ENCODE measurements at regions not wholly inside any gene's neighbourhood (a gene's known extent, or its start where the extent isn't known, plus 50 kb on each side); places are given as distances from the start of the nearest gene placed in this dataset.

DNA sequence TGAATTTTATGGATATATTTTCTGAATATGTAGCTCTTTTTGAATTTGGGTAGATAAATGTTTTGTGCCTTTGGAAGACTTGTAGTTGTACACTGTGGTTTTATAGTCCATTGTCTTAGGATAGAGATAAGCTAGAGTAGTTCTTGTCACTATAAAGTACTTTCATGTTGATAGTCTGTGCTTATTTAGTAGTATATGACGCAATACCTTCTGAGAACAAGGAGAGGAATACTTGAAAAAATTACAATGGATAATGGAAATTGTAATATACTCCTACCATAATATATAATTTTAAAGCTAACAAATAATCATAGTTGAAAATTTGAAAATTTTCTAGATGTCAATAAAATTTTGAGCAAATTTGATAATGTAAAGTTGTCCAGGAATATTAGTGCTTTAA lies 664.0 kb downstream of the TLE4 start:
- no peak for DNase-seq (ENCODE audit: low read depth in 2 of 2)

DNA sequence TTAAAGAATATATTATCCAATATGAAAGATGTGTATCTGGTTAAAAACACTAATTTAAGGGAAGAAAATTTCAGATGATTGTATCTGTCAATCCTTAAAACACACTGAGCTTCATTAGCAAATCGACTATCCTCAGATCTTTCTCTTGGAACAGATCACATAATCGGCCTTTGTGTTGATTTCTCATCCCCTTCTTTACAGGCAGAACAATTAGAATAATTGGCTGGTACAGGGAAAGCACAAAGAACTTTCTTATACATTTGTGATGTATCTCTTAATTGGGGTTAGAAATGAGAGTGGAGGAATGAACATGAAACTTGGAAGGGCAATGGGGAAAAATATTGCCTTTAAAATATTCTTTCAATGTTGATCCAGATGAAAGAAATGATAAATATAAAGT lies 662.1 kb downstream of the TLE4 start:
- no peak for DNase-seq (ENCODE audit: low read depth in 2 of 2)

DNA sequence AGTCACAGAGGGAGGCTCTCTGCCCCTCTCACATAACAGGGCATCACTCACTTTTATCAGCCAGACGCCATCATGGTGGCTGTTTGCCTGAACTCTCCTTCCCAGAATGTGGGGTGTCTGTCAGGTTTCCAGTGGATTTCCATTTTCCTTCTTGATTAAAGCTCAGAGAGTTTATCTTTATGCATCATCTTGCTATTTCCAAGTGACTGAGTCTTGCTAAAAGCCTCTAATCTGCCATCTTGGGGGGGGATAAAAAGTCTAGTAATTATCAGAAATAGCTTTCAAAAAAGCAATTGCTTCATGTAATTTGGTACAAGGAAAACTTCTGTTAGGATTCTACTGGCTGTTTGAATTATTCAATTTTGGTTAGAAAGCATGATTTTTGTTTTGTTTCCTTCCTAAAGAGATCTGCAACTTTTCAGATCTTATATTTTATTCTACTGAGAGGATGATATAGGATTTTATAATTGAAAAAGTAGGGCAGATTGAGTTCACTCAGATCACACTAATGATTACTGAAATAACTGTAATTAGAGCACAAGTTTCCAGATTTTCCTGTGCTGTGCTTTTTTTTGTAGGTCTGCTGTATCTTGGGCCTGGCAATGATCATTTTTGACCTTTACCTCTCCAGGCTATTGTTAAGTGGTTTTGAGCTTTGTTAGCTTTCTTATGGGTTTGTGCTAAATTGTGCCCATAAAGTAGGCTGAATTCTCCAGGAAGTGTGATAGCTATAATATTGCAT lies 661.5 kb downstream of the TLE4 start:
- no peak for DNase-seq (ENCODE audit: low read depth in 2 of 2)

DNA sequence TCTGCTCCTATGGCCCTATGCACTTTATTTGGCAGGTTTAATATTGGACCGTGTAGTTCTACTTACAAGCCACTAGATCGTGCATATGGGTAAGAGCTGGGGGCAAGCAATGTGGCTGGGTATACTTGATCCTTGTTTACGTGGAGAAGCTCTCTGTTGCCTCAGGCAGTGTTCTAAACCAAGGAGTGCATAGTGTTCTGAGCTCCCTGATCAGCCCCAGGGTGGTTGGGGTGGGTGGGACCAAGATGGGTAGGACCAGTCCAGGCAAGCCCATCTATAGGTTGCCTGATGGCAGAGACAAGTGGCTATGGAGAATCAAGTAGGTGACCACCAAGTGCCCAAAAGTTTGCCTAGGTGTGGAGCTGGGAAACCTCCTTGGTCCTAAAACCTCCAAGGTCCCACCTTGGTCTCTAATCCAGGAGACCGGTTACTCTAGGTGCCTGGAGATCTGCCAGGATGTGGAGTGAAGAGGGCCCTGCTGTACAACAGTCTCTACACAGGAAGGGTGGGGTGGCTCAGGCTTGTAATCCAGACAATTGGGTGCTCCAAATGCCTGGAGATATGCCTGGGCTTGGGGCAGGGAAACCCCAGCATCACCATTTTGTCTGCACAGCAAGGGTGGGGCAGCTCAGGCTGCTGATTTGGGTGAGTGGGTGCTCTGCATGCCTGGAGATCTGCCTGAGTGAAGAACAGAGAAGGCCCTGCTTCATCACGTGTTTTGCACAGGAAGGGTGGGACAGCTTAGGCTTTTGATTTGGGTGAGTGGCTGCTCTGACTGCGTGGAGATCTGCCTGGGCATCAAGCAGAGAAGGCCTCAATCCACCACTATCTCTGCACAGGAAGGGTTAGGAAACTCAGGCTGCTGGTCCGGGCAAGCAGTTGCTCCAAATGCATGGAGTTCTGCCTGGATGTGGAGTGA lies 659.8 kb downstream of the TLE4 start:
- no peak for DNase-seq (ENCODE audit: low read depth in 2 of 2)

DNA sequence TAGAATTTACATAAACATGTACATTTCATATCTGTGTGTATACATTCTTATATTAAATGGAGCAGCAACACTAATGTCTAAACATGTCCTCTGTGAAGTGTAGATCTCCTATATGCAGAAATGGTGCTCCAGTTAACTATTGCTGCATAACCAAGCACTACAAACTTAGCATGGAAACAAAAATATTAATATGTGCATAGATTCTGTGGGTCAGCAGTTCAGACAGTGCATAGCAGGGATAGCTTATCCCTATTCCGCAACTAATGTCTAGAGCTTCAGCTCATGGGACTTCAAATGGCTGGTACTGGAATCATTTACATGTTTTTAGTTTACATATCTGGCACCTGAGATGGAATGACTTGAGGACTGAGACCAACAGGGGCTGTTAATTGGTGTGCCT lies 652.1 kb downstream of the TLE4 start:
- no peak for DNase-seq (ENCODE audit: low read depth in 2 of 2)

DNA sequence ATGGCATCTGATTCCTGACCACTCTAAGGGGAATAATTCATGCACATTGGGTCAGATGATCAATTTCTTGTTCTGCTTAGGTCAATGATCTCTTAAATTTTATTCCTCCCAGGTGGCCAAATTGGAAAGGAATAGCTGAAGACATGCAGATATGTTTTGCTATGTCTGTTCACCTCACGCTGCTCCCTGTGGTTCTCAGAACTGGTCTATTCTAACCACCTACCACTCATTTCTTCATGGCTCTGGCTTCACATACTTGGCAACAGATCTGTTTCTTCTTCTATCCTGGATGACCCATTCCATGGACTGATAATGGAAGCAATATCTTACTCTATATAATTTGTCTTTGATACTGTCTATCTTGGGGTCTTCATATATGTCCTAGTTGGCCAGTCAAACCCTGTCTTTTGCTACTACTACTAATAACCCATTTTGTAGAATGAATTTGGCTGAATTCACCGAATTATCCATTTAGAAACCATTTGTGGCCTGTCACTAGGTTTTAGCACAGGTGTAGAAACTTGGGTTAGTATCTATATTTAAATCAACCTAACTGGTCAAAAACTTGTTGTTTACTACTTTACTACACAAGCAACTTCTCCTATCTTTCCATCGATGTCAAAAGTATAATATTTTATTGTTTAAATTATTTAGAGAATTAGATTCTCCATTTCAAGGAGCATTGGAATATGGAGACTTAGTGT lies 650.9 kb downstream of the TLE4 start:
- DNase-seq (ENCODE audit: low read depth in 2 of 2): no peak

DNA sequence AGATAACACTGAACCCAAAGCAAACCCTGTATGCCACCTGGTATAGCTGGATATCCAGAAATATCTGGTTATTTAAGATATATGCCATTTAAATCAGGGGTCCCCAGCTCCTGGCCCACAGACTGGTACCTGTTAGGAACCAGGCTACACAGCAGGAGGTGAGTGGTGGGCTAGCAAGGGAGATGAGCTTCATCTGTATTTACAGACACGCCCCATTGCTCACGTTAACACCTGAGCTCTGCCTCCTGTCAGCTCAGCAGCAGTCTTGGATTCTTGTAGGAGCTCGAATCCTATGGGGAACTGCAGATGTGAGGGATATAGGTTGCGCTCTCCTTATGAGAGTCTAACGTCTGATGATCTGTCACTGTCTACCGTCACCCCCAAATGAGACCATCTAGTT lies 646.6 kb downstream of the TLE4 start:
- DNase-seq (ENCODE audit: low read depth in 2 of 2): no peak

DNA sequence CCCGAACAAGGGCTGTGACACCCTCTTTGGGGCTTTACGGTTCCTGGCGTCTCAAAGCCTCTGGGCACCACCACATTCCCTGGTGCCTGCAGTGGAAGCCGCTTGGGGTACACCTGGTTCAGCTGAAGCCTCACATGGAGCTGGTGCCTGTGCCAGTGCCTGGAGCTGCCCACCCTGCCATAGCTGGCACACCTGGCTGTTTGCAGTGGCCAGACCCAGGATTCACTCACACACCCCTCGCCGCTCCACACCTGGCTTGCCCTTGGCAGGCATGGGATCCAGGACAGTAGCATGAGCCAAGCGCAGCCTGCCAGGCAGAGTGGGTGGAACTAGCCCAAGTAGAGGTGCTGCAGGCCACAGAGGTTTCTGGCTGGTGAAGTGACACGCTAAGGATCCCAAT lies 641.8 kb downstream of the TLE4 start:
- DNase-seq (ENCODE audit: low read depth in 2 of 2): no peak

DNA sequence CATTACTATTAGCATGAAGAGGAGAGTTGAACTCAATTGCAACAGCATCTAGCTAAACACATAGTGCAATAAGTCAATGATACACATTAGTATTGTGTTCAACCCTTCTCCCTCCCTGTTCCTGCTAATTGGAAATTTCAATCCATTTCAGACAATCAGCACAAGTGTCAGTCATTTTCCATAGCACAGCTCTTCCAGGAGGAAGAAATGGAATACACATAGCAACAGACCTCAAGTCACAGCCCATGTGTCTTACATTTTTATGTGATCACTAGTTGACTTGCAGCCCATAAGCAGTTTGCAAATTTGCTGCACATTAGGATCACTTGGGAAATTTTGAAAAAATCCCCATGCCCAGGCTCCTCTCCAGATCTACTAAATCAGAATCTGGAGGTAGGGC lies 636.9 kb downstream of the TLE4 start:
- no peak for DNase-seq (ENCODE audit: low read depth in 2 of 2)

DNA sequence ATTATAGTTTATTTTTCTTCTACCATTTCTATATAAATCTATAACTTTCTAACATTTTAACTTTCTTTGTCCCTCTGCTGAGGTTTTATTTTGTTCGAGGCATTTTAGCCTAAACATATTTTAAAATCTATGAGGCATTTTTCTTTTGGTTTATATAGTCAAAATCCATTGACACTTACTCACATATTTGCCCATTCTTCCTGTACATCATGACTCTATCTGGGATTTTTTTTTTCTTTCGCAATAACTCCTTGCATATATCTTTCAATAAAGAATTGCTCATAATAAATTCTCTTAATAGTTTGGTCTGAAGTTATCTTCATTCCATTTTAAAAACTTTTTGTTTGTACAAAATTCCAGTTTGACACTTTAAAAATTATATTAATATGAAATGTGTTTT lies 632.3 kb downstream of the TLE4 start:
- DNase-seq (ENCODE audit: low read depth in 2 of 2): no peak

DNA sequence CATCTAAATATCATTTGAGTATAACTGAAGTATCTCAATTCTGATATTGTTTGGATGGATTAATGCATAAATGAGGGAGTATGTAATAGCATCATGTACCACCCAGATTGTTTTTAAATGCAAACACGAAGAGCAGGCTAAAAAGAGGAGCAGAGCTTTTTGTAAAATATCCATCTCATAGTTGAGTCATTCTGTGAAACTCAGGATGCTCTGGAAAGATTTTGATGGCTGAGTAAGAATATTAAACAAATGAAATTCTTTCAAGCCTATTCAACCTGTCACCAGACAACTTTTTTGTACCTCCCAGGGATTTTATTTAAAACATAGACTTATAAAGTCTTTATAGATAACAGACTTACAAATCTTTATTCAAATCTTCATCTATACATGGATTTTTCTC lies 625.9 kb downstream of the TLE4 start:
- no peak for DNase-seq (ENCODE audit: low read depth in 2 of 2)

DNA sequence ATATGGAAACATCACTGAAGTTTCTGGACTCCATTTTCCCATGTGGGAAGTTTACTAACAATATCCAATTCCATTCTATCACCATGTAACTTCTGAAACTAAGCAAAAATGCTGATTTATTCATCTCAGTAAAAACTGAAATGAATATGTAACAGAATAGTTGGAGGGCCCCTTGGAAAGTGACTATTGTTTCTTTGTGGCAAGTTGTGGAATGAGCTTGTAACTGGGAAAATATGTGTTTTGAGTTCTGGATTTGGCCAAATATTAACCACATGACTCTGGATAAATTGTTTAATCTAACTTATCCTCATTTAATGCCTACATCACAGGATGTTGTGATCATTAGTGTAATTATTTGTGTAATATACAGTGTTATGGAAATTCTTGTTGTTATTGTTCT lies 619.3 kb downstream of the TLE4 start:
- no peak for DNase-seq (ENCODE audit: low read depth in 2 of 2)

DNA sequence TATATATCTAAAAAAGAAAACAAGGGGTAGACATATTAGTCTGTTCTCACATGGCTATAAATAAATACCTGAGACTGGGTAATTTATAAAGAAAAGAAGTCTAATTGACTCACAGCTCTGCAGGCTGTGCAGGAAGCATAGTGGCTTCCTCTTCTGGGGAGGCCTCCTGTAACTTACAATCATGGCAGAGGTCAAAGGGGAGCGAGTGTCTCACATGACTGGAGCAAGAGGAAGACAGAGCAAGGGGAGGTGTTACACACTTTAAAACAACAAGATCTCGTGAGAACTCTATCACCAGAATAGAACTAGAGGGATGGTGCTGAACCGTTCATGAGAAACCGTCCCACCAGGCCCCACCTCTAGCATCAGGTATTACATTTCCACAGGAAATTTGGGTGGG lies 616.8 kb downstream of the TLE4 start:
- no peak for DNase-seq (ENCODE audit: low read depth in 2 of 2)

DNA sequence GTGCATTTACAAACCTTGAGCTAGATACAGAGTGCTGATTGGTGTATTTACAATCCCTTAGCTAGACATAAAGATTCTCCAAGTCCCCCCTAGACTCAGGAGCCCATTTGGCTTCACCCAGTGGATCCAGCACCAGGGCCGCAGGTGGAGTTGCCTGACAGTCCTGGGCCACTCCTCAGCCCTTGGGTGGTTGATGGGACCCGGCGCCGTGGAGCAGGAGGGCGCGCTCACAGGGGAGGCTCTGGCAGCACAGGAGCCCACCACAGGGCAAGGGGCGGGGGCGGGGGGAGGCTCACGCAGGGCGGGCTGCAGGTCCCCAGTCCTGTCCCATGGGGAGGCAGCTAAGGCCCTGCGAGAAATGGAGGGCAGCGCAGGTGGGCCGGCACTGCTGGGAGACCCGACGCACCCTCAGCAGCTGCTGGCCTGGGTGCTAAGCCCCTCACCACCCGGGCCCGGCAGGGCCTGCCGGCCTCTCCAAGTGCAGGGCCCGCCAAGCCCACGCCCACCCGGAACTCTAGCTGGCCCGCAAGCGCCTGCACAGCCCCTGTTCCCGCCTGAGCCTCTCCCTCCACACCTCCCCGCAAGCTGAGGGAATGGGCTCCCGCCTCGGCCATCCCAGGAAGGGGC lies 613.5 kb downstream of the TLE4 start:
- no peak for DNase-seq (ENCODE audit: low read depth in 2 of 2)

DNA sequence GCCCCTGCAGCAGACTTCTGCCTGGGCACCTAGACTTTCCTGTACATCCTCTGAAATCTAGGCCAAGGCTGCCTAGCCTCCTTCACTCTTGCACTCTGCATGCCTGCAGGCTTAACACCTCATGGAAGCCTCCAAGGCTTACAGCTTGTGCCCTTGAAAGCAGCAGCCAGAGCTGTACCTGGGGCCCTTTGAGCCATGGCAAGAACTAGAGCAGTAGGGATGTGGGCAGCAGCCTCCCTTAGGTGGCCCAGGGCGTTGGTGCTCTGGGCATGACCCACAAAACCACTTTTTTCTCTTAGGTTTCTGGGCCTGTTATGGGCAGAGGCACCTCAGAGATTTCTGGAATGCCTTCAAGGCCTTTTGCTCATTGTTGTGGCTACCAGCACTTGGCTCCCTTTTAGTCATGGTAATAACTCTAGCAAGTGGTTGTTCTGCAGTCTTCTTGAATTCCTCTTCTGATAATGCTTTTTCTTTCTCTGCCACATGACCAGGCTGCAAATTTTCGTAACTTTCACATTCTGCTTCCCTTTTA lies 606.2 kb downstream of the TLE4 start:
- no peak for DNase-seq (ENCODE audit: low read depth in 2 of 2)

DNA sequence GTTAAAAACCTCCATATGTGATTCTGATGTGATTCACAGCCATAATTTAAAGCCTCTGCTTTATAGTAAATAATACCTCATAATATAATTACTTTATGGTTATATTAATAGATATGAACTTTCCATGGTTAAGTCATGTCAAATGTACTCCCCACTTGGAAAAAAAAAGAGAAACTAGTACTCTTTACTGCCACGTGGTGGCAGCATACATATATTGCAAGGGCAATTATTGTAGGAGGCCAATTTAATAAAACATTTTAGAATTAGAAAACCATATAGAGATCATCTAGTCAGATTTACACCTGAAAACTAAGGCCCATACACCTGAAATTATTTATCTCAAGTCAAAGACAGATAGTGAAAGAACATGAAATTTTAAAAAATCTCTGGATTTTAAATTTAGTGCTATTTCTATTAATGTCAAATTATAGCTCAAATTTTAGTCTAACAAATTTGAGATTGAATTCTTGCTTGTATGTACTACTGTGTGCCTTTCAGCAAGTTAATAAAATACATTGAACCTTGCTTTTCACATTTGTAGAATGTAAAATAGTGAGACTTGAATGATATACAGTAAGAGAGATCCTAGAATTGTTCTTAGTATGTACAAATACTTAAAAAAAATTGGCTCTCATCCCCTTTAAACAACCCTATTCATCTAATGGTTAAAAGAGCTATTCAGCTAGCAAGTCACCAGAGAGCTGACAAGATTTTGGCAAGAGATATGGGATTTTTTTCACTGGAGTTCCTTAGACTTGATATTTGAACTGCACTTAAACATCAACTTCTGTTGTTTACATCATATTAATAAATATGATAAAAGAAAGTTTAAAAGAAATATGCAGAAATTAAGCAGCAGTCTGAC lies 603.8 kb downstream of the TLE4 start:
- no peak for DNase-seq (ENCODE audit: low read depth in 2 of 2)

DNA sequence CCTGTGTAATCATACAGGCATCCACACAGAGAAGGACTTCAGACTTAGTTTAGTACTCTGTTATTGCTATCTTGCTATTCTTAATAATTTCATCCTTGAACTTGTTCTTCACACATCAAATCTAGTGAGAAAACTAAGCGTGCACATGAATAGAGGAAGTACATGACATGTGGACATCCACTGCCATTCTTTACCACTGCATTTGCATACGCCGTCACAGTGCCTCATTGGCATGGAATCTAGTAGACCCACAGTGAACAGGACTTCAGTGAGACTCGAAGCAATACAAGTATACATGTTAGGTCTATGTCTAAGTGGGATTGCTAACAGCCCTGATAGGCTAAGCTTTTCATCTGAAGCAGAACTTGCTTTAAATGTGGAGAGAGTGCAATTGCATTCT lies 592.1 kb downstream of the TLE4 start:
- DNase-seq (ENCODE audit: low read depth in 2 of 2): no peak

DNA sequence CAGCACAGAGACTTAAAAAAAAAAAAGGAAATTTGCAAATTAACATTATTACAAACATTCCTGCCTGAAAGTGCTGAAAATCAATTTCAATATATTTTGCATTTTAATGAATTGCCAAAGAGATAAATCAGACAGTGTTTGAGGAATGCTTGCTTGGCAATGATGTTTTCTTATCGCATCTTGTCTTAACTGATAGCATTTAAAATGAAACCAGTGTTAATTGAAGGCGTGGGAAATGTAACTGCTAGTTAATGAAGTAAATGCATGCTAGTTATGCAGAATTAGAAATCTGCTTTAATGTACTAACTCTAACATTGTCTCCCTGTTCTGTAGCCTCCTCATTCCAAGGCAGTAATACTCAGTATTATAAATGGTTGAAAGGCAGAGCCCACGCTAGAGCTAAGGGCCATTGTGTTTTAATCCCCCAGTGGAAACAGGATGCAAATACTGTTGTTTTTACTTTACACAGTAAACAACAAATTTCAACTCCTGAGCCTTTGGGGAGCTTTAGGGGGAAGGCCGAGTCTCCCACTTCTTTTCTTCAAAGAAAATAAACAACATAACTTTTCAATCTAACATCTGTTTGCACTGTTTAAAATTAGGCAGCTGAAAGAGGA lies 586.9 kb downstream of the TLE4 start:
- no peak for DNase-seq (ENCODE audit: low read depth in 2 of 2)

DNA sequence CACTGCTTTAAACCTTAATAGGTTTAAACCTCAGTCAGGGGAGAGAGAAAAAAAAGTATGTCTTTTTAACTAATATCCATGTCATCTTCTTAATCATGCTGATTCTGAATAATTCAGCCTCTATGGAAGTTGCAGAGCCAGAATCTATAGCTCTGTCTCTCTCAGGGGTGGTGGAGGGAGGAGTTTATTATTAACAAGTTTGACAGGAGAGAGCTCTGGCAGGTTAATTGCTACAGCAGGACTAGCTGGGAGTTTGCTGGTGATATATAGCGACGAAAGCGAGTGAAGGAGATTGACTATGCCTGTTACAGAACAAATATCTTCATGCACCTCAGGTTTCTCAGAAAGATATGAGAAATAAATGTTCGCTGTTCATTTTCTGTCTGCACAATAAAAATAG lies 586.4 kb downstream of the TLE4 start:
- DNase-seq (ENCODE audit: low read depth in 2 of 2): no peak

DNA sequence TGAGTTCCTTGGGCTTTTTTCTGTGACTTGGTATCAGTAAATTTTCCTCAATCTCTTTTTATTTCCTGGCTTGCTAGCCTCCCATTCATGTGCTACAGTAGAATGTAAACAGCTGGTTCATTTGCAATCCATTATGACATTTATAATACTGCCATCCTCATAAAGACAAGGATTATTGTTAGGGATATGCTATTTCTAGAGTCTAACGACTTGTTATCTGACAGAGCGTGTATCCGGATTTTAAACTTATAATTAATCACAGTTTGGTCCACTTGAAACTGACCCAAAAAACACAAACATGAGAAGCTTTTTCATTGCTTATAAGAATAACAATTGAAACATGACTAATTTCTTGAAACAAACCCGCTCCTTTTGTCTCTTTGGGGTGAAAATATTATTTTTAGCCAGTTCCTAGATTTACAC lies 585.8 kb downstream of the TLE4 start:
- no peak for DNase-seq (ENCODE audit: low read depth in 2 of 2)

Measured in stimulated activated CD8-positive, alpha-beta memory T cell treated with anti-CD3 and anti-CD28 coated beads, Interleukin-7, amount 100 ng/mL, for 4 hours (primary cell).